ENCODE measurements at regions not wholly inside any gene's neighbourhood (a gene's known extent, or its start where the extent isn't known, plus 50 kb on each side); places are given as distances from the start of the nearest gene placed in this dataset.
A peak's percentile ranks its signal among the peaks of the same experiment; 100 is the strongest.

DNA sequence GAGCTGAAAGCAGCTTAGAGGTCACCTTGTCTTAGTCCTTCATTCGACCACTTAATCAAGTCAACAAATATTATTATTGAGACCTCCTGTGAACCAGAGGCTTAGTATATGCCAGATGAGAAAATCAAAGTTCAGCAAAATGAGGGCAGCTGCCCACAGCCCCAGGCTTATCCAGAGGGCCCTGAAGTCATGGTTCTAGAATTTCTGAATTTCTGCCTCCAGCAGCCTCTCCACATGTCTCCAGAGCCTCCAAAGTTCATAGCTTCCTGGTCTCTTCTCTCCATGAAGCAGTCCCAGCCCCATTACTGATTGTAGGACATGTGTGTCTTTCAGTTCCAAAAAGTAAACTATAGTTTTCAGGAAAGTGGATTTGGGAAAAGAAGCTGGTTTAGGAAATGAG, 96.9 kb upstream of the TSC22D2 start:
- TF ChIP-seq, protein P1, sequence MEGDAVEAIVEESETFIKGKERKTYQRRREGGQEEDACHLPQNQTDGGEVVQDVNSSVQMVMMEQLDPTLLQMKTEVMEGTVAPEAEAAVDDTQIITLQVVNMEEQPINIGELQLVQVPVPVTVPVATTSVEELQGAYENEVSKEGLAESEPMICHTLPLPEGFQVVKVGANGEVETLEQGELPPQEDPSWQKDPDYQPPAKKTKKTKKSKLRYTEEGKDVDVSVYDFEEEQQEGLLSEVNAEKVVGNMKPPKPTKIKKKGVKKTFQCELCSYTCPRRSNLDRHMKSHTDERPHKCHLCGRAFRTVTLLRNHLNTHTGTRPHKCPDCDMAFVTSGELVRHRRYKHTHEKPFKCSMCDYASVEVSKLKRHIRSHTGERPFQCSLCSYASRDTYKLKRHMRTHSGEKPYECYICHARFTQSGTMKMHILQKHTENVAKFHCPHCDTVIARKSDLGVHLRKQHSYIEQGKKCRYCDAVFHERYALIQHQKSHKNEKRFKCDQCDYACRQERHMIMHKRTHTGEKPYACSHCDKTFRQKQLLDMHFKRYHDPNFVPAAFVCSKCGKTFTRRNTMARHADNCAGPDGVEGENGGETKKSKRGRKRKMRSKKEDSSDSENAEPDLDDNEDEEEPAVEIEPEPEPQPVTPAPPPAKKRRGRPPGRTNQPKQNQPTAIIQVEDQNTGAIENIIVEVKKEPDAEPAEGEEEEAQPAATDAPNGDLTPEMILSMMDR (IDR thresholded peaks at IDR 0.05; ENCODE audit: low read depth, low read length), result no peak
- H3K4me3 ChIP-seq (replicated peaks in 1 of 2; ENCODE audit: low read depth in 2 of 2, low read length in 2 of 2), result no peak overlapping the region
- no peak for DNase-seq (ENCODE audit: low read depth in 2 of 2)

- no peak overlapping the region for H3K4me3 ChIP-seq (replicated peaks in 1 of 2; ENCODE audit: low read depth in 2 of 2, low read length in 2 of 2)
- TF ChIP-seq, protein P1 (IDR thresholded peaks at IDR 0.05; ENCODE audit: low read depth, low read length), result no peak
- DNase-seq (ENCODE audit: low read depth in 2 of 2), result peak; percentile 51 to 93
These were observed 98.5 kb upstream of the TSC22D2 start for GRCh38 chr3:150309557-150309956.

- no peak for DNase-seq (ENCODE audit: low read depth in 2 of 2)
- TF ChIP-seq, protein P1 (IDR thresholded peaks at IDR 0.05; ENCODE audit: low read depth, low read length), result no peak
These were observed 98.9 kb upstream of the TSC22D2 start for GRCh38 chr3:150309257-150309542.

DNA sequence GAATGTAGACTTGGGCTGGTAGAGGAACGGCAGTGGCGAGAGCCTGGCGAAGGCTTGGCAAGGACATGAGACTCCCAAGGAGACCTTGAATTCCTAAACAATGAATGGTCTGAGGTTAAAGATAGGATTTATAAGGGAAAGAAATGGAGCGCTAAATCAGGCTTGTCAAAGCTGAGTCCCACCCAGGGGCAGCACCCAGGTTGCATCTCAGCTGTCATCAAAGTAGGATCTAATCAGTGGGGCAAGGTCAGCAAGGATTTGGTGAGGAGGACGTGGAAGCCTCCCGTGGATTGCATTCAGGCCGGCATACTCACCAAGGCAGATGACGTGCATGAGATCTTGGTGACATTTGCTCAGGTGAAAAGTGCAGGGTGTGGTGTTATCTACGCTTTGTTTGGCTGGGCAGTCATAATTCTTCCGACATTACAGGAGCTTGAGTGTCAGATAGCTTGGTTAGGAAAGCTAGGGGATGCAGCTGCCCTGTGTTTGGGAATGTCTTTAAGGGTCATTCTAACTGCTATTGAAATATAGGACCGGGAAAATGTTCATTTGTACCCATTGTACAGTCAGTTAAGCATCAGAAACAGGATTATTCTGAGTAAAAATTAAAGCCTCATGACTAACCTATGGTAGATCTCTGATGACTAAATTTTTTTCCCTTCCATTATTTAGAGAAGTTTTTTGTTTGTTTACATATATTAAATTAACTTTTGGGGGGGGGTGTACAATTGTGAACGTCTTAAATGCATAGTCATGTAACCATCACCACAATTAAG, 99.4 kb upstream of the TSC22D2 start:
- no peak overlapping the region for H3K4me3 ChIP-seq (replicated peaks in 1 of 2; ENCODE audit: low read depth in 2 of 2, low read length in 2 of 2)
- TF ChIP-seq, protein P1 (IDR thresholded peaks at IDR 0.05; ENCODE audit: low read depth, low read length), result no peak

More at GRCh38 chr3:150309257-150309542, 98.9 kb upstream of the TSC22D2 start:
- no peak overlapping the region for H3K4me3 ChIP-seq (replicated peaks in 1 of 2; ENCODE audit: low read depth in 2 of 2, low read length in 2 of 2)

GRCh38 chr3:150308037-150308319, 100.1 kb upstream of the TSC22D2 start:
- no peak for DNase-seq (ENCODE audit: low read depth in 2 of 2)
- no peak overlapping the region for H3K4me3 ChIP-seq (replicated peaks in 1 of 2; ENCODE audit: low read depth in 2 of 2, low read length in 2 of 2)
- TF ChIP-seq, protein P1 (IDR thresholded peaks at IDR 0.05; ENCODE audit: low read depth, low read length), result no peak

More for the DNA sequence above, 99.4 kb upstream of the TSC22D2 start:
- DNase-seq (ENCODE audit: low read depth in 2 of 2), result peak; percentile 27 to 51

DNA sequence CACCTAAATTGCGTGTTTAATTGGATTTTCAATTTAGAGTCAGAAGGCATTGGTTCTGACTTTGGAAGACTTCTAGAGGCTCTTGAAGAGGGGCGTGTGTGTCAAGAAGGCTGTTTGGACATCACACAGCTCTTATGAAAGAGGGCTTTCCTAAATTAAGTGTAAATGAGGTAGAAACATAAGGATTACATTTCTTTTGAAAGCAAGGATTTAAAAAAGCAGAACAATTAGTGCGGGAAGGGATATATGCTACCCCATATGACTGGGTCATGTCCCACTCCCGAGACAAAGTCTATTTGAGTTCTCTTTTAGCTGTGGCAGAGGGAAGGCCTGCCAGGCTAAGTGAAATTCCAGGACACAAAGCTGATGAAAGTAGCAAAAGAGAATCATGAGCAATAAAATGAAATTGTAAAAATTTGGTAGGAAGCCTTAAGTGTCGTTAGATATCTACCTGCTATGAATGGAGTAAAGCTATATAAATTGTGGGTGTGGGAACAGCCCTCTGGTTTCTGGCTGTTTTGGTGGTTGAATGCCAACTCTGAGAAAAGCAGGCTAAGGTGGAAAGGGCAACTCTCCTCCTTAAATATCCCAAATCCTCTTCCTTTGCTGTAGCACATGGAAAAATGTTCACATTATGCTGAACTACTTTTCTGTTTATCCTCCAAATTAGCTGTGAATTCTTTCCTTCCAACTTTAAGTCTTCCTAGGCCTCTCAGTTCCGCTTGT, 100.6 kb upstream of the TSC22D2 start:
- H3K4me3 ChIP-seq (replicated peaks in 1 of 2; ENCODE audit: low read depth in 2 of 2, low read length in 2 of 2), result no peak overlapping the region
- TF ChIP-seq, protein P1 (IDR thresholded peaks at IDR 0.05; ENCODE audit: low read depth, low read length), result no peak
- no peak for DNase-seq (ENCODE audit: low read depth in 2 of 2)
